Mesendoderm (in vitro differentiated cells): ENCODE measurements at regions not wholly inside any gene's neighbourhood (a gene's known extent, or its start where the extent isn't known, plus 50 kb on each side); places are given as distances from the start of the nearest gene placed in this dataset.
A peak's percentile ranks its signal among the peaks of the same experiment; 100 is the strongest.

ENCODE experiments used
- DNase-seq: peaks from one replicate; pipeline ENCODE4 v3.0.0; 2013
- H2AK5ac ChIP-seq: 2 replicates; pipeline ENCODE4 v1.6.1; 2013; ENCODE audit warnings: low read length, inconsistent platforms
- H2BK120ac ChIP-seq: 2 replicates; pipeline ENCODE4 v1.6.1; 2013; ENCODE audit warnings: low read depth, mild to moderate bottlenecking, low read length, moderate library complexity, mixed read lengths
- H2BK15ac ChIP-seq: replicated peaks from 2 replicates; pipeline ENCODE4 v1.6.1; 2013; ENCODE audit warnings: low read depth, mild to moderate bottlenecking, moderate library complexity
- H2BK5ac ChIP-seq: 2 replicates; pipeline ENCODE4 v1.6.1; 2013; ENCODE audit warnings: low read length, inconsistent platforms
- H3K18ac ChIP-seq: 2 replicates; pipeline ENCODE4 v1.6.1; 2013; ENCODE audit warnings: mild to moderate bottlenecking, low read length, mixed read lengths
- H3K23ac ChIP-seq: one replicate; pipeline ENCODE4 v1.6.1; 2013; ENCODE audit warnings: low read length
- H3K27ac ChIP-seq: 2 replicates; pipeline ENCODE4 v1.5.1; 2013; ENCODE audit warnings: low read depth, mild to moderate bottlenecking, inconsistent platforms, low read length, moderate library complexity
- H3K27me3 ChIP-seq: 2 replicates; pipeline ENCODE4 v1.6.1; 2013; ENCODE audit warnings: low read length, control low read depth, mild to moderate bottlenecking, inconsistent platforms; ENCODE audit not compliant: insufficient read depth, poor library complexity
- H3K36me3 ChIP-seq: 2 replicates; pipeline ENCODE4 v1.6.1; 2013; ENCODE audit warnings: low read length, inconsistent platforms; ENCODE audit not compliant: control insufficient read depth, insufficient read depth
- H3K4ac ChIP-seq: one replicate; pipeline ENCODE4 v1.6.1; 2013; ENCODE audit warnings: low read depth, mild to moderate bottlenecking, low read length, moderate library complexity
- H3K4me1 ChIP-seq: 2 replicates; pipeline ENCODE4 v1.6.1; 2013; ENCODE audit warnings: low read depth, low read length, inconsistent platforms; ENCODE audit not compliant: control insufficient read depth
- H3K4me2 ChIP-seq: 2 replicates; pipeline ENCODE4 v1.6.1; 2013; ENCODE audit warnings: low read length
- H3K4me3 ChIP-seq: 2 replicates; pipeline ENCODE4 v1.5.1; 2013; ENCODE audit warnings: mild to moderate bottlenecking, low read length
- H3K56ac ChIP-seq: one replicate; pipeline ENCODE4 v1.6.1; 2013; ENCODE audit warnings: low read length
- H3K79me1 ChIP-seq: 2 replicates; pipeline ENCODE4 v1.6.1; 2013; ENCODE audit warnings: low read length, inconsistent platforms
- H3K79me2 ChIP-seq: 2 replicates; pipeline ENCODE4 v1.6.1; 2013; ENCODE audit warnings: mild to moderate bottlenecking, low read length; ENCODE audit not compliant: control insufficient read depth, insufficient read depth
- H3K9ac ChIP-seq: 2 replicates; pipeline ENCODE4 v1.6.1; 2013; ENCODE audit warnings: low read length, inconsistent platforms
- H4K5ac ChIP-seq: one replicate; pipeline ENCODE4 v1.6.1; 2013; ENCODE audit warnings: low read length
- H4K8ac ChIP-seq: one replicate; pipeline ENCODE4 v1.6.1; 2013; ENCODE audit warnings: low read depth, mild to moderate bottlenecking, control low read depth, low read length, moderate library complexity
- WGBS: extraction: QIAGEN DNeasy Blood & Tissue Kit; methylation state at CpG from one replicate; pipeline ENCODE4 v1.1.7; 2013; ENCODE audit warnings: low lambda C conversion rate, missing lambda C conversion rate; ENCODE audit not compliant: insufficient coverage; ENCODE audit errors: extremely low coverage; 5-methylcytosine and 5-hydroxymethylcytosine counted together

DNA sequence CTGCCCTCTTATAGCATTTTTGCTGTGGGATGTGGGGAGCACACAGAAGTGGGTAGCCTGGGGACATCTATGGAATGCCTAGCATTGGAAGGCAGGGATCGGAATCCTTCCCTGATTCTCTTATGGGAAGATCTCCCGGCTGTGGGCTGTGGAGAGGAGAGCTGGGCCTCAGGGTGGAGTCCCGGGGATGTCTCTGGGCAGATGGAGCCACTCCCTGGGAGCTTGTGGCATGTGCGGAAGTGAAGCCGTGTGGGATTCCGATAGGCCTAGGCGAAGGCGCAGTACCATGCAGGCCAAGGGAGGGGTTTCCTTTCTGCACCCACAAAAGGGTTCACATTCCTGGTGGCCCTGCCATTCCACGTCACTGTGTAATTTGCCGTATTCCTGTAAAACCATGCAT lies 87.9 kb downstream of the GLI2 start:
- H3K4me2 ChIP-seq: no peak overlapping the region

DNA sequence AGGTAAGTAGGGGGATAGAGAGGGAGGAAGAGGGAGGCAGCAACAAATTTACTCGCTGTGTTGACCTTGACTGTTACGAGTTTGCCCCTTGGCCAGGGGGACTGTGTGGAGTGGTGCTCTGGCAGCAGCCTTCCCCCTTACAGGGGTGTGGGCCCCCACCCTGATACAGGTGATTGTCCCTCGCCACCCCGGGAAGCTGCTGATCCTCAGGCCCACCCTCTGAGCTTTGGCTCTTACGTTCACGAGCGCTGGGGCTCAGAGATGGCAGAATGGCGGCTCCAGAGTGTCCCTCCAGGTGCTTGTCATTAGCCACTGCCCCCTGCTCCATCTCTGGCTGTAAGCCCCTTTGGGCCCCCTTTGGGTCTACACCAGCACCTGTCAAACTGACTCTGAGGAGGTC lies 88.6 kb downstream of the GLI2 start:
- peaks cover 21% of the 10 kb centered on the region for H3K79me1 ChIP-seq
- H2AK5ac ChIP-seq: no peak overlapping the region
- no peak overlapping the region for H3K4me3 ChIP-seq
- peaks cover 1% of the 10 kb centered on the region for H3K36me3 ChIP-seq
- H3K79me2 ChIP-seq: peaks cover 4% of the 10 kb centered on the region
- no peak overlapping the region for H3K4ac ChIP-seq
- H3K9ac ChIP-seq: no peak overlapping the region
- H2BK5ac ChIP-seq: no peak overlapping the region
- H3K4me2 ChIP-seq: no peak overlapping the region
- H3K56ac ChIP-seq: no peak overlapping the region
- no peak overlapping the region for H3K23ac ChIP-seq
- no peak overlapping the region for H4K8ac ChIP-seq
- no peak overlapping the region for H4K5ac ChIP-seq
- WGBS: no CpG with 5 or more reads among the region's 8 CpGs
- no peak overlapping the region for H2BK15ac ChIP-seq
- no peak overlapping the region for H3K18ac ChIP-seq
- H3K27ac ChIP-seq: no peak overlapping the region
- H3K27me3 ChIP-seq: no peaks in the 10 kb centered on the region
- DNase-seq: no peak
- H3K4me1 ChIP-seq: peaks cover 15% of the 10 kb centered on the region
- no peak overlapping the region for H2BK120ac ChIP-seq

More for the DNA sequence above, 87.9 kb downstream of the GLI2 start:
- no peak overlapping the region for H3K56ac ChIP-seq
- H4K5ac ChIP-seq: no peak overlapping the region
- no peak overlapping the region for H2AK5ac ChIP-seq
- no peak overlapping the region for H3K18ac ChIP-seq
- no peak overlapping the region for H3K4ac ChIP-seq
- H3K4me1 ChIP-seq: peaks cover 15% of the 10 kb centered on the region
- no peak overlapping the region for H2BK5ac ChIP-seq
- peaks cover 4% of the 10 kb centered on the region for H3K79me2 ChIP-seq
- no peak overlapping the region for H2BK15ac ChIP-seq
- H3K27me3 ChIP-seq: no peaks in the 10 kb centered on the region
- no peak overlapping the region for H4K8ac ChIP-seq
- no peak overlapping the region for H3K27ac ChIP-seq
- no peak overlapping the region for H2BK120ac ChIP-seq
- H3K9ac ChIP-seq: no peak overlapping the region
- DNase-seq: no peak
- no peaks in the 10 kb centered on the region for H3K36me3 ChIP-seq
- H3K79me1 ChIP-seq: peaks cover 15% of the 10 kb centered on the region
- whole genome bisulfite sequencing: no CpG with 5 or more reads among the region's 10 CpGs
- H3K4me3 ChIP-seq: no peak overlapping the region
- H3K23ac ChIP-seq: peak overlapping the region; percentile 18

DNA sequence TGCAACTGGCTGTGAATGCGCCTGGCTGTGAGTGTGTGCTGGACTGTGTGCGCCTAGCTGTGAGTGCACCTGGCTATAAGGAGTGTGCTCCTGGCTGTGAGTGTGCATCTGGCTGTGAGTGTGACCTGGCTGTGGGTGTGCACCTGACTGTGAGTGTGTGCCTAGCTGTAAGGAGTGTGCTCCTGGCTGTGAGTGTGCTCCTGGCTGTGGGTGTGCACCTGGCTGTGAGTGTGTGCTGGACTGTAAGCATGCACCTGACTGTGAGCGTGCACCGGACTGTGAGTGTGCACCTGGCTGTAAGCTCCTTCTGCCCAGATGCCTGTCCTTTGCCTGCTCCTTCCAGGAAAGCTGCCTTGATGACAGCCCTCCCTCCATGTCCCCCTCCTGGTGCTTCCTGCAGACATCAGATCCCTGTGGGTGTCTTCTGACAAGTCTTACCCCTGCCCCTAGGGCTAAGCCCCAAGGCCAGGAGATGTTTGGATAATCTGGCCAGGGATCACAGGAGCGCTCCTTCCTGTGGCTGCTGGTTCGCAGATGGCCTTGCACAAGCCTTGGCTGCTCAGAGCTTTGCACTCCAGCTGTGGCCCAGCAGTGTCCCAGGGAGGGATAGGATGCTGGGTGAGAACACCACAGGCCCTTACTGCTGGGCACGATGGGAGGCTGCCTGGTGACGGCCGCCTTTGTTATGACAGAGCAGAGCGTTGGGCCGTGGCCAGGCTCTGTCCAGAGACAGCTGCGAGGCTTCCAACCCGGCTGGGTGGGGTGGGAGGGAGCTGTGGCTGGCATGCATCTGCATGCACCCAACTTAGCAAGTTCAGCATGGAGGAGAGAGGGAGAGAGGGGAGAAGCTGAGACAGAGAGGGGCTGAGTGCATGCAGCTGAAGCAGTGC lies 89.9 kb downstream of the GLI2 start:
- no peak overlapping the region for H2BK120ac ChIP-seq
- H3K27ac ChIP-seq: no peak overlapping the region
- H3K36me3 ChIP-seq: peaks cover 1% of the 10 kb centered on the region
- H3K79me2 ChIP-seq: peaks cover 4% of the 10 kb centered on the region
- no peak overlapping the region for H3K4ac ChIP-seq
- H3K4me1 ChIP-seq: peaks cover 12% of the 10 kb centered on the region
- H3K18ac ChIP-seq: no peak overlapping the region
- no peak overlapping the region for H3K56ac ChIP-seq
- no peaks in the 10 kb centered on the region for H3K27me3 ChIP-seq
- H3K4me2 ChIP-seq: no peak overlapping the region
- no CpG with 5 or more reads among the region's 13 CpGs for WGBS
- H4K5ac ChIP-seq: no peak overlapping the region
- H4K8ac ChIP-seq: no peak overlapping the region
- peak; percentile 67 for DNase-seq
- no peak overlapping the region for H2BK15ac ChIP-seq
- no peak overlapping the region for H2BK5ac ChIP-seq
- peaks cover 29% of the 10 kb centered on the region for H3K79me1 ChIP-seq
- no peak overlapping the region for H3K9ac ChIP-seq
- H3K4me3 ChIP-seq: no peak overlapping the region
- no peak overlapping the region for H2AK5ac ChIP-seq
- H3K23ac ChIP-seq: no peak overlapping the region

DNA sequence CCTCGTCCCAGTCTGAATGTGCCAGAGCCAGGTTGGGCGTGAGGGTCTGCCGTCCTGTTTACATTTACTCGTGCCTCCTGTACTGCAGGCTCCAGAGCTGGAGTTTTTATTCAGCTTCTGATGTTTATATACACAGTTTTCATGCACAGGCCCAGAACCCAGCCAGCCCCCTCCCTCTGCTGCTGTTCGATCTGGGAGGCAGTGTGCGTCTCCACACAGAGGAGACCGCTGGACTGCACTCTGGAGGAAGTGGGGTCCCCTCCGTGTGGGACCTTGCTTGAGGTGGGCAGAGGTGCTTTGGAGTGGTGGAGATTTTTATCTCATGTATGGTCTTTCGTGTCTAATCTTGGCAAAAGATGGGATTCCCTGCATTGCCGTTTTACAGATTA lies 90.6 kb downstream of the GLI2 start:
- Histone ChIP-seq H3K4me1 (peaks cover 5% of the 10 kb centered on the region), H3K36me3 (peaks cover 1% of the 10 kb centered on the region)

DNA sequence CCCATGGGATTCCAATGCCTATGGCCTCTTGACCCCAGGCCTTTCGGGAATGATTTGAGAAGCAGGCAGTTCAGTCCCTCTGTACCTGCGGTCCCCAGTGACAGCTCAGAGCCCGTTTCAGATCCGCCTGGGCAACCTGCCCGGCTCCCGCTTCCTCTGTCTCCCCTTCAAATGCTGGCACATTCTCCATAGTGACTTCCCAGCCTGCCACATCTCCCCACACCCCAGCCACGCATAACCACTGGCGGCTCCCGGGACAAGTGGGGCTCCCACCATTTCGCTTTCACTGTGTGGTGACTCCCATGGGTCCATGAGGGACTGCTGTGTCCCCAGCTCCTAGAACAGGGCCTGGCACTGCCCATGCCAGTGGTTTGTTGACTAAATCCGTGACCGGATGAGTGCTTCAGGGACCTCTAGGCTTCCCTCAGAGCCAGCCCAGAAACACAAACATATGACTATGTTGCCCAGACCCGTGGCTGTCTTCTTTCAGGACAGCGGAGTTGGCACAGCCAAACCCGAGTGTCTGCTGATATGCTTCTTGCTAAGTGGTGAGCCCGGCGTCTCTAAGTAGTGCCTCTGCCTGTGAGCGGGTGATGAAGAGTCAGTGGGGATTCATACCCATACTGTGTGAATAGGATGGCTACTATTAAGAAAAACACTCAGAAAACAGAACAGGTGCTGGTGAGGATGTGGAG lies 91.2 kb downstream of the GLI2 start:
- H2BK120ac ChIP-seq: no peak overlapping the region
- no peak for DNase-seq
- H3K4me3 ChIP-seq: no peak overlapping the region
- H3K36me3 ChIP-seq: peaks cover 1% of the 10 kb centered on the region
- WGBS: no CpG with 5 or more reads among the region's 18 CpGs
- no peak overlapping the region for H3K56ac ChIP-seq
- H3K4ac ChIP-seq: no peak overlapping the region
- no peaks in the 10 kb centered on the region for H3K27me3 ChIP-seq
- no peak overlapping the region for H3K9ac ChIP-seq
- H2AK5ac ChIP-seq: no peak overlapping the region
- H3K27ac ChIP-seq: no peak overlapping the region
- H3K79me2 ChIP-seq: no peaks in the 10 kb centered on the region
- no peak overlapping the region for H3K4me2 ChIP-seq
- no peak overlapping the region for H4K5ac ChIP-seq
- H3K79me1 ChIP-seq: peaks cover 28% of the 10 kb centered on the region
- no peak overlapping the region for H2BK15ac ChIP-seq
- H2BK5ac ChIP-seq: no peak overlapping the region
- H3K18ac ChIP-seq: no peak overlapping the region
- no peak overlapping the region for H4K8ac ChIP-seq
- H3K4me1 ChIP-seq: peaks cover 5% of the 10 kb centered on the region
- H3K23ac ChIP-seq: no peak overlapping the region

More for the DNA sequence above, 90.6 kb downstream of the GLI2 start:
- no peak overlapping the region for H3K4ac ChIP-seq
- no peak overlapping the region for H3K4me2 ChIP-seq
- H4K8ac ChIP-seq: no peak overlapping the region
- H3K23ac ChIP-seq: no peak overlapping the region
- no peak overlapping the region for H3K18ac ChIP-seq
- H3K56ac ChIP-seq: no peak overlapping the region
- H4K5ac ChIP-seq: no peak overlapping the region
- H3K4me3 ChIP-seq: no peak overlapping the region
- peaks cover 4% of the 10 kb centered on the region for H3K79me2 ChIP-seq
- no peak overlapping the region for H2BK5ac ChIP-seq
- no peak overlapping the region for H3K9ac ChIP-seq
- no CpG with 5 or more reads among the region's 10 CpGs for WGBS
- no peak for DNase-seq
- H3K27ac ChIP-seq: no peak overlapping the region
- H3K27me3 ChIP-seq: no peaks in the 10 kb centered on the region
- H2AK5ac ChIP-seq: no peak overlapping the region
- no peak overlapping the region for H2BK120ac ChIP-seq
- peaks cover 29% of the 10 kb centered on the region for H3K79me1 ChIP-seq
- H2BK15ac ChIP-seq: no peak overlapping the region
